H9 (cell line): ENCODE measurements at regions not wholly inside any gene's neighbourhood (a gene's known extent, or its start where the extent isn't known, plus 50 kb on each side); places are given as distances from the start of the nearest gene placed in this dataset.

ENCODE experiments used
- DNase-seq: peaks from one replicate; pipeline ENCODE4 v3.0.0-alpha.2; 2017
- H2AFZ ChIP-seq: one replicate; pipeline ENCODE4 v1.6.1; 2013; ENCODE audit warnings: mild to moderate bottlenecking, low read length, control low read depth, moderate library complexity
- H2AK5ac ChIP-seq: 2 replicates; pipeline ENCODE4 v1.6.1; 2013; ENCODE audit warnings: low read length, control low read depth, mixed read lengths; ENCODE audit not compliant: insufficient read length
- H2BK120ac ChIP-seq: one replicate; pipeline ENCODE4 v1.6.1; 2013; ENCODE audit warnings: low read depth, mild to moderate bottlenecking, low read length, control low read depth, inconsistent platforms; ENCODE audit not compliant: poor library complexity, severe bottlenecking
- H2BK12ac ChIP-seq: 2 replicates; pipeline ENCODE4 v1.6.1; 2013; ENCODE audit warnings: low read length, control low read depth, mixed read lengths, low read depth; ENCODE audit not compliant: insufficient read length
- H2BK15ac ChIP-seq: 2 replicates; pipeline ENCODE4 v1.6.1; 2013; ENCODE audit warnings: low read depth, low read length, control low read depth
- H2BK20ac ChIP-seq: one replicate; pipeline ENCODE4 v1.6.1; 2013; ENCODE audit warnings: low read depth, mild to moderate bottlenecking, low read length, control low read depth, inconsistent platforms; ENCODE audit not compliant: poor library complexity, severe bottlenecking
- H2BK5ac ChIP-seq: 2 replicates; pipeline ENCODE4 v1.6.1; 2013; ENCODE audit warnings: low read length, control low read depth, mixed read lengths; ENCODE audit not compliant: insufficient read length
- H3K14ac ChIP-seq: 2 replicates; pipeline ENCODE4 v1.6.1; 2013; ENCODE audit warnings: low read length, control low read depth; ENCODE audit not compliant: insufficient read depth
- H3K18ac ChIP-seq: 2 replicates; pipeline ENCODE4 v1.6.1; 2013; ENCODE audit warnings: low read depth, mild to moderate bottlenecking, mixed read lengths, low read length, control low read depth; ENCODE audit not compliant: insufficient read length
- H3K23ac ChIP-seq: 2 replicates; pipeline ENCODE4 v1.6.1; 2013; ENCODE audit warnings: low read length, control low read depth, mixed read lengths, low read depth; ENCODE audit not compliant: insufficient read length
- H3K23me2 ChIP-seq: 2 replicates; pipeline ENCODE4 v1.6.1; 2013; ENCODE audit warnings: low read depth, mild to moderate bottlenecking, mixed read lengths, low read length, control low read depth; ENCODE audit not compliant: insufficient read length, poor library complexity, severe bottlenecking
- H3K27ac ChIP-seq: 2 replicates; pipeline ENCODE4 v1.5.1; 2013; ENCODE audit warnings: low read length, control low read depth, mixed read lengths, low read depth; ENCODE audit not compliant: insufficient read length
- H3K27me3 ChIP-seq: 2 replicates; pipeline ENCODE4 v1.6.1; 2013; ENCODE audit warnings: low read length, control low read depth, inconsistent platforms; ENCODE audit not compliant: insufficient read depth
- H3K4ac ChIP-seq: 2 replicates; pipeline ENCODE4 v1.6.1; 2013; ENCODE audit warnings: low read depth, mild to moderate bottlenecking, control low read depth, inconsistent platforms, low read length, moderate library complexity
- H3K4me1 ChIP-seq: 2 replicates; pipeline ENCODE4 v1.6.1; 2013; ENCODE audit warnings: low read length, control low read depth, inconsistent platforms; ENCODE audit not compliant: insufficient read depth
- H3K4me2 ChIP-seq: 2 replicates; pipeline ENCODE4 v1.6.1; 2013; ENCODE audit warnings: low read length, control low read depth, mixed read lengths; ENCODE audit not compliant: insufficient read length, insufficient read depth
- H3K56ac ChIP-seq: 2 replicates; pipeline ENCODE4 v1.6.1; 2013; ENCODE audit warnings: low read depth, mild to moderate bottlenecking, mixed read lengths, low read length, control low read depth; ENCODE audit not compliant: insufficient read length
- H3K79me1 ChIP-seq: 2 replicates; pipeline ENCODE4 v1.6.1; 2013; ENCODE audit warnings: low read depth, mild to moderate bottlenecking, moderate library complexity, low read length, control low read depth, inconsistent platforms; ENCODE audit not compliant: insufficient read depth, poor library complexity, severe bottlenecking
- H3K79me2 ChIP-seq: 2 replicates; pipeline ENCODE4 v1.6.1; 2013; ENCODE audit warnings: low read length, control low read depth, inconsistent platforms; ENCODE audit not compliant: insufficient read depth
- H3K9ac ChIP-seq: 2 replicates; pipeline ENCODE4 v1.6.1; 2013; ENCODE audit warnings: low read length, control low read depth, mixed read lengths; ENCODE audit not compliant: insufficient read length; ENCODE audit errors: extremely low read depth
- H3K9me3 ChIP-seq: one replicate; pipeline ENCODE4 v1.6.1; 2013; ENCODE audit warnings: low read depth, low read length, inconsistent platforms; ENCODE audit not compliant: control insufficient read depth
- H3T11ph ChIP-seq: one replicate; pipeline ENCODE4 v1.6.1; 2013; ENCODE audit warnings: mild to moderate bottlenecking, low read length, control low read depth, inconsistent platforms
- H4K20me1 ChIP-seq: one replicate; pipeline ENCODE4 v1.6.1; 2013; ENCODE audit not compliant: control insufficient read depth, insufficient read length, insufficient read depth
- H4K5ac ChIP-seq: 2 replicates; pipeline ENCODE4 v1.6.1; 2013; ENCODE audit warnings: low read depth, mild to moderate bottlenecking, mixed read lengths, low read length, control low read depth; ENCODE audit not compliant: insufficient read length
- H4K8ac ChIP-seq: replicated peaks from 2 replicates; pipeline ENCODE4 v1.6.1; 2013; ENCODE audit warnings: low read length, control low read depth, mixed read lengths, low read depth; ENCODE audit not compliant: insufficient read length
- H4K91ac ChIP-seq: 2 replicates; pipeline ENCODE4 v1.6.1; 2013; ENCODE audit warnings: low read depth, mild to moderate bottlenecking, moderate library complexity, mixed read lengths, low read length, control low read depth; ENCODE audit not compliant: insufficient read length
- H3K27ac Mint-ChIP-seq, 3 experiments: 2 replicates in 2 of 3; 3 replicates in 1 of 3; pipeline ENCODE4 v1.8.0; 2020 to 2021; ENCODE audit warnings: mixed read lengths in 3 of 3, mild to moderate bottlenecking in 1 of 3, moderate library complexity in 1 of 3
- H3K27me3 Mint-ChIP-seq: 2 replicates; pipeline ENCODE4 v1.8.0; 2021; ENCODE audit warnings: low read depth, mild to moderate bottlenecking, moderate library complexity, mixed read lengths
- H3K36me3 Mint-ChIP-seq, 3 experiments: 2 replicates in 2 of 3; 3 replicates in 1 of 3; pipeline ENCODE4 v1.8.0; 2020 to 2021; ENCODE audit warnings: low read depth in 3 of 3, mixed read lengths in 3 of 3; ENCODE audit not compliant: insufficient read depth in 1 of 3
- H3K4me1 Mint-ChIP-seq, 2 experiments: 2 replicates each; pipeline ENCODE4 v1.8.0; 2020; ENCODE audit warnings: mixed read lengths in 2 of 2
- H3K4me3 Mint-ChIP-seq, 2 experiments: 2 replicates in 1 of 2; 3 replicates in 1 of 2; pipeline ENCODE4 v1.8.0; 2020 to 2021; ENCODE audit warnings: mild to moderate bottlenecking in 2 of 2, mixed read lengths in 2 of 2, moderate library complexity in 1 of 2
- H3K9me3 Mint-ChIP-seq, 2 experiments: 2 replicates in 1 of 2; 3 replicates in 1 of 2; pipeline ENCODE4 v1.8.0; 2020; ENCODE audit warnings: mild to moderate bottlenecking in 2 of 2, mixed read lengths in 2 of 2, moderate library complexity in 1 of 2
- CTCF ChIP-seq: fragments of 200-600 bp; sonication (generic); conservative IDR thresholded peaks from 3 replicates; pipeline ENCODE4 v1.8.0; 2021; ENCODE audit warnings: antibody characterized with exemption, mild to moderate bottlenecking
- WGBS: extraction: QIAGEN DNeasy Blood & Tissue Kit; methylation state at CpG from one replicate; pipeline ENCODE4 v1.1.7; 2013; ENCODE audit warnings: missing lambda C conversion rate, low lambda C conversion rate, mixed read lengths; ENCODE audit not compliant: insufficient read length; ENCODE audit errors: extremely low coverage; 5-methylcytosine and 5-hydroxymethylcytosine counted together

- Mint-ChIP-seq H3K27me3 (peaks cover 1% of the 10 kb centered on the region; the same call in 1 of the 2 replicates), H3K4me1 (no peaks in the 10 kb centered on the region), H3K4me3 (no peak overlapping the region), H3K27ac (no peak overlapping the region), H3K9me3 (peaks cover 32 to 49% of the 10 kb centered on the region in 2 experiments), H3K36me3 (peaks cover 0 to 3% (median 0%) of the 10 kb centered on the region in 3 experiments; a peak in 2 of 7 replicates)
- Histone ChIP-seq H3K4ac (no peak overlapping the region), H3K14ac (no peak overlapping the region), H4K5ac (no peak overlapping the region), H2BK5ac (no peak overlapping the region), H3K27me3 (no peaks in the 10 kb centered on the region), H2AK5ac (no peak overlapping the region), H3K79me1 (no peaks in the 10 kb centered on the region), H4K91ac (no peak overlapping the region), H3K4me1 (no peaks in the 10 kb centered on the region), H4K8ac (no peak overlapping the region), H3K4me2 (no peak overlapping the region), H3K18ac (no peak overlapping the region), H3K27ac (no peak overlapping the region), H4K20me1 (no peaks in the 10 kb centered on the region), H2BK120ac (no peak overlapping the region), H3K9me3 (no peaks in the 10 kb centered on the region), H3K79me2 (no peaks in the 10 kb centered on the region), H3K23me2 (no peaks in the 10 kb centered on the region), H2BK15ac (no peak overlapping the region), H3K56ac (no peak overlapping the region), H2AFZ (no peak overlapping the region), H2BK20ac (no peak overlapping the region), H3K23ac (no peak overlapping the region), H3K9ac (no peak overlapping the region), H2BK12ac (no peak overlapping the region), H3T11ph (no peak overlapping the region)
- no CpG with 5 or more reads among the region's 2 CpGs for WGBS
- no peak for TF ChIP-seq CTCF
- no peak for DNase-seq
Observed at GRCh38 chr21:24369278-24369677, 1238.0 kb downstream of the MRPL39 start.
